ENCODE measurements at regions not wholly inside any gene's neighbourhood (a gene's known extent, or its start where the extent isn't known, plus 50 kb on each side); places are given as distances from the start of the nearest gene placed in this dataset.

DNA sequence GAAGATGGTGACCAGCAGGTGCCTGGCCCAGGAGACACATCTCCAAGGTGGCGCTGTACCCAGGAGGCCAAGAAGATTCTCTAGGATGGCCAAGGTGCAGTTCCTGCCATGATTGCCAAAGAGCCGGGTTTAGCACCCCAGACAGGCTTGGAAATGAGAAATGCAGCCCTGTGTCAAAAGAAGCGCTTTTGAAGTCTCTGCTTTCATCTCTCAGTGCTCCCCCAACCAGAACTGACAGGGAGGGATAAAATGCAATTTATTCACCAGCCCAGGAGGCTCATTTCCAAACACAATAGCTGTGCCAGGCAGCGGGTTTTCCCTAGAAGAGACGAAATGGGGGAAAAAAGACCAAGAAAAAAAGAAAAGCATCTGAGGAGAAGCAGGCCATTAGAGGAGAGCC lies 195.9 kb upstream of the NCAM1 start:
- no peak for DNase-seq

DNA sequence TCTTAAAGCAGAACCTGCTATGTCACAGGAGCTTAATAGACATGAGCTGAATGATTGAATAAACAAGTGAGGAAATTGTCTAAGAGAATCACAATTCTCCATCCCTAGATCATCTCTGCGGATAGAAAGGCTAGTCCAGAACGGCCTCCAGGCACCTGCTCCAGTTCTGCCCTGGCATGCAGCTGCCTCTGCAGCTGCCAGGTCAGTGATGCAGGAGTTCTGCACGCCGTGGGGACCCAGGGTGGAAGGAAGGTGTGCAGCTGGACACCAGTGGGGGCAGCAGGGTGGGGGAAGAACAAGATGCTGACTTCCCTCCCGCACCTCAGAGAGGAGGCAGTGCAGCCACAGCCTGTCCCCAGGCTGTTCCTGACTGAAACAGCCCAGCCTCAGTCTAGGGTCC lies 192.1 kb upstream of the NCAM1 start:
- no peak for DNase-seq

DNA sequence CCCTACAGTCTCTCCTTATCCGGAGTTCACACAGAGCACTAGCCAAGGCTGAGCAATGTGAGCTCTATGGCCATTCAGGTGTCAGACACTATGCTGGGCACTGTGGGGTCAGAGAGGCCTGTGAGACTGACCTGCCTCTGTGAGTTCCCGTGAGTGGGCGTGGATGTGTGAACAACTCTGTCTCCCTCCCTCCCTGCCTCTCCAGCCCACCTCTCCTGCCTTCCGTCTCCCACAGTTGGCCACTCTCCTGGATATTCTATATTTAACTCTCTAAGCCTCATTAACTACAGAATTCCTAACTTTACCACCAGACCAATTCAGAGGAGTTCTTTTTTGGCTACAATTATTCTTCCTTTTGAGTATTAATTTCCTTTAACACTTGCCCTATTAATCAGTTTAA lies 191.6 kb upstream of the NCAM1 start:
- DNase-seq, result no peak

DNA sequence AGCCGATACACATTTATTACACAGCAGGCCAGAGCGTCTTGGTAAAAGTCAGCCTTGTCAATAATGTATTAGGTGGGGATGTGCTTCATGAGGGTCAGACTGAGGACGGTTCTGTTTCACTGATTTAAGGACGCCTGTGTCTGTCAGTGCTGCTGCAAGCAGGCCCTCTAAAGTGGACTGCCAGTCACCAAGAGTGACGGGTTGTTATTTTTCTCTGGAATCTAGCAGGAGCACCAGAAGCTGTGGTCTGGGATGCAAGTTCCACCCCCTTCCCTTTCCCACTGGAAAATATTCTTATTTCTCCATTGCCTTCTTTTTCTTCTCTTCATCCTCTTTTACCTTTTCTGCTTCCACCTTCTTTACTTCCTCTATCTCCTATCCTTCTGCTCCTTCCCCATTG lies 191.2 kb upstream of the NCAM1 start:
- no peak for DNase-seq

DNA sequence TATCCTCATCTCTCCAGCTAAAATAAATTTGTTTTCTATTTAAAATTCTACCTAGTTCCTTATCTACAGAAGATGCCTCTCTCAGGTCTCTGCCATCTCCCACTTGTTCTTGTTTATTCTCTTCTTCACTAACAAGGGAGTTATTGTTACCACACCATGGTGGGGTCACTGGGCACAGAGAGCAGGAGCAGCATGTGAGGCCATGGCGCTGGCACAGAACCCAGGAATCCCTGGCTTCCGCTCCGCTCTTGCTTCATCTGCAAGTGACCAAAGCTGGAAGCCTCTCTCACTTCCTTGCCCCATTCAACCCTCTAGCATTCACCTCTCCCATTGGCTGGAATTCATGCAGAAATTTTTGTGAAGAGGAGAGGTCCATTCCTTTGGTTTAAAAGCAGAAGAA lies 190.7 kb upstream of the NCAM1 start:
- no peak for DNase-seq

DNA sequence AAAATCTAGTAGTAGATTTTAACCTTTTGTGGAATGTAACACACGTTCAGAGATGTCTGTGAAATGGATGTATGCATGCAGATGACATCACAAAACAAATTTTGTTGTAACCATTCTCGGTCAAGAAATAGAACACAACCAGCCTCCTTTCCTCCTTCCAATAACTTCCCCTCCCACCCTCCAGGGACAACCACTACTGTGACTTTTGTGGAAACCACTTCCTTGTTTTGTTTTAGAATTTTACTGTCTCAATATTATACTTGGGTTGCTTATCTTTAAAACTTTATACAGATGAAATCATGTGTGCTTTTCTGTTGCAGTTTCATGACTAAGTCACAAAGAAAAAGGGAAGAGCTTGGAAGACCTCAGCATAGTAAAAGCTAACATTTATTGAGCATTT lies 189.4 kb upstream of the NCAM1 start:
- no peak for DNase-seq

DNA sequence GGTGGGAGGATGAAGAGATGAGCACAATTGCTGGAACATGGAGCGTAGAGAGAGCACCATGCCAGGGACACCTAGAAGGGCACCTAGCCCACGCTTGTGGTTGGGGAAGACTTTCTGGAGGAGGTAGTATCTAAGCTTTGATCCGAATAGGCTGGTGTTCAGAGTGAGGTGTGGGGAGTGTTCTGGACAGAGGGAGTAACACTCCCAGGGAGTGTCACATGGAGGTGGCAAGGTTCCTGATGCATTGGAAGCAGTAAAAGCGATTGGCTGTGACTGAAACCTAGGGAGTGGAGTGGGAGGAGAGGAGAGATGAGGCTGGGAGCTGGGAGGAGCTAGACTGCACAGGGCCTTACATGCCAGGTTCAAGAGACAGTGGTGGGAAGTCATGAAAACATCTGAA lies 188.0 kb upstream of the NCAM1 start:
- DNase-seq, result no peak

DNA sequence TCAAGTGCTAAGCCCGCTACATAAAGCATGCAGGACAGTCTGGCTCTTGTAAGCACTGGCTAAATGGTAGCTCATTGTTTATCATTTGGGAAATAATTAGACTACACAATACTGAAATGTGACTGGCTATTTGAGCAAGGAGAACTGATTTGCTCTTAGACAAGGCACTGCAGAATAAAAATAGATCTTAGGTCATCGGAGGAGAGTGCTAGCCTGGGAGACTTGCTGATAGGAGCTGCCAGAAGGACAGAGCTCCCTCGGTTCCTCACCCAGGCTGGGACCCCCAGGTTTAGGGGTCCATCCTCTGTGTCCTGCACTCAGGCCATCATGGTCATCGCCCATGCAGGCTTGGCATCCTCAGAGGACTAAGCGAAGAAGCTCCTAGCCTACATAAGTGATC lies 184.4 kb upstream of the NCAM1 start:
- no peak for DNase-seq

DNA sequence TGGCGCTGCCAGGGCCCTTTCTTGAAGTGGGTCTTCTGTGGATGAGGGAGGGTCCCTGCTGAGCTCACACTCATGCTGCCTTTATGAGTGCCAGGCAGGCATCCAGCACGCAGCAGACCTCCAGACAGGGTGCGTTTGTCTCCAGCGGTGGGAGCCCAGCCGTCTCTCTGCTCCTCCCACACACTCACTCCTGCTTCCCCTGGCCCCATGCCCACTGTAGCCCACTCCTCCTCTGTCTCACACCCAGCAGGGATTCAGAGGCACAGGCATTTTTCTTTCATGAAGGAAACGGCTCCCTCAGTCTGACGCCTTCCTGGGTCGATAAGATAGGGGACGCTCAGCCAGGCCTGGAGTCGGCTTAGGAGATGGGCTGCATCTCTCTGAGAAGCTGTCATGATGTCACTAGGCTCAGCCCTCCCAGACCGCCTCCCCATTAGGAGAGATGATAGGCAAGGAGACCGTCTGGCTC lies 183.9 kb upstream of the NCAM1 start:
- no peak for DNase-seq

DNA sequence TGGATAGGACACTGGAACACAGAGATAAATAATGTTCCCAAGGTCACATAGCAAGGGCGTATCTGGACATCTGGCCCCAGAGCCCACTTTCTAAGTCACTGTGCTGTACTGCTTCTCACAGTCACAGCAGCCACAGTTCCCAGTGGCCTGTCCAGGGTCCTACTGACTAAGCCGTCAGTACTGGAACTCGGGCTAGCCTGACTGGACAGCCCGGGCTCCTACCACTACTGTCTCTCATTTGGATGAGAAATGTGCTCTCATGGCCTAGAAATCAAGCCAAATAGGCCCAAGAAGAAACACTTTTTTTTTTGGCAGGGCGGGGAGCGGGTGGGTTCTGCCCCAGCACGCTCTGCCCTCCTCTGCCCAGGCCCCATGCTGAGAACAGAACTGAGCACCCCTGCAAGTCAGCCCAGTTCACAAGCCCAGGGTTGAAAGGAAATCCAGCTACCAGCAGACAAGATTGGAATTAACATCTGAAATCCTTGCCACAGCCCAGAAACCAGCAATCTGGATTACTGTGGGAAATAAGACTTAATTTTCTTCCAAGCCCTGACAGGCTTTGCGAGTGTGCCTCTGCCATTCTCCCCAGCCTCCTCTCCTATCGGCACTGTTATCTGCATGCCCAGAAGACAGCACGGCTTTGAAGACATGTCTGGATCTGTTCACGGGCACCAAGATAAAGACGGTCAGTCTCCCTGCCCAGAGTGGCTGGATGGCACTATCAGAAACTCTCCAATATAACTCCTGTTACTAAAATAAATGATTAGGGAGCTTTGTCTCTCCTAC lies 182.9 kb upstream of the NCAM1 start:
- DNase-seq, result no peak

DNA sequence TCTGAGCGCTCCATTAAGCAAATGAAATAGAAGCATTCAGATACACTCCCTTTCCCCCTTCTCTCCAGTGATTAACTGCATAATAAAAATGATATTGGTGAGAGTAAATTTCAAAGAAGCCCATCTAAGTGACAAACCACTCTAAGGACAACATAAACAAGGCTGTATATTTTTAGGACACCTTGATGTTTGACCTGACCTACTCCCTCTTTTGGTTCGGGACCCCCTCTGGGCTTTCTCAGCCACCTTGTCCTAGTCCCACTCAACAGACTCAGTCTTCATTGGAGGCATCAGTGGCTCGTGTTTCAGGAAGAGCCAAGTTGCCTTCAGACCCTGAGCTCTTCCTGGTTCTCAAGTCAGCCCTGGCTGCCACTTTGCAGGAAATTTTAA lies 182.3 kb upstream of the NCAM1 start:
- DNase-seq, result no peak

DNA sequence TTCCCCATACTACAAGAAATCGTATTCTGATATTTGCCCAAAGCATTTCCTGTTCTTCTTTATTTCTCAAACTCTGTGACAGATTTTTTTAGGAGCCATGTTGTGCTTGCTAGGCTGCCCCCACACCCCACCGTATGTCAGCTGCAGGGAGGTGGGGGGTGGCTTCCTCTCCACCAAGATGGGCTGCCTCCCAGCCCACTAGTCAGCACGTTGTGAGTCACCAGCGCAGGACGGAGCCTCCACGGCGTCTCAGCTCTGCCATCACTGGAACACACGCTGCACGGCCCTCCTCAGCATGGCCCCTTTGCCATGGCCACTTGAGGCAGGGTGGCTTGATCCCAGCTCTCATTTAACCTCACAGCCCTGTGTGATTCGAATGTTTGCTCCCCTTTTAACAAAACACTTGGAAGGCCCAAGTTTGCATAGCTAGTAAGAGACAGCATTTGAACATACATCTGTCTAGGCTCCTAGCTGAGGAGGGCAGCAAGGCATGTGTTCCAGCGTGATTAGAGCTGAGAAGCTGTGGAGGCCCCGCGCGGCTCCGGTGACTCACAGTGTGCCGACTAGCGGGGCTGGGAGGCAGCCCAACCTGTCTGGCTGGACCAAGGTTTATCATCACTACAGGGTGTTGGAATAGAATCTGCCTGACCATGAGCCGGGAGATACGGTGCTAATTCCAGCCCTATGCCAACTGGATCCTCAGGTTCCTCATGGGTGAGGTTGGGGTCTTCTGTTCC lies 180.7 kb upstream of the NCAM1 start:
- DNase-seq, result no peak

DNA sequence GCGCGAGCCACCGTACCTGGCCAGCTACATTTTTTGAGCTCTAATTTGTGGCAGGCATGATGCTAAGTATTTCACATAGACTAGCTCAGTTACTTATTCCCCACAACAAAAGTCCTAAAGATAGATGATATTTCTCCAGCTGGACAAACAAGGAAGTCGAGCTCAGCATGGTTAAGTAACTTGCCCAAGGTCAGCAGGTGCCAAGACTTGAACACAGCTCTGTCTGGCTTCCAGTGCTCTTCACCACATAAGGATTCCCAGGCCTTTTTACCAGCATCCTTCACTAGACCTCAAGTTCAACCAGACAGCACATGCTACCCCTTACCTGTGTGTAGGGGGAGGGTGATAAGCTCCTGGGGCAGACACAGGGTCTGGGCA lies 177.3 kb upstream of the NCAM1 start:
- DNase-seq, result no peak

DNA sequence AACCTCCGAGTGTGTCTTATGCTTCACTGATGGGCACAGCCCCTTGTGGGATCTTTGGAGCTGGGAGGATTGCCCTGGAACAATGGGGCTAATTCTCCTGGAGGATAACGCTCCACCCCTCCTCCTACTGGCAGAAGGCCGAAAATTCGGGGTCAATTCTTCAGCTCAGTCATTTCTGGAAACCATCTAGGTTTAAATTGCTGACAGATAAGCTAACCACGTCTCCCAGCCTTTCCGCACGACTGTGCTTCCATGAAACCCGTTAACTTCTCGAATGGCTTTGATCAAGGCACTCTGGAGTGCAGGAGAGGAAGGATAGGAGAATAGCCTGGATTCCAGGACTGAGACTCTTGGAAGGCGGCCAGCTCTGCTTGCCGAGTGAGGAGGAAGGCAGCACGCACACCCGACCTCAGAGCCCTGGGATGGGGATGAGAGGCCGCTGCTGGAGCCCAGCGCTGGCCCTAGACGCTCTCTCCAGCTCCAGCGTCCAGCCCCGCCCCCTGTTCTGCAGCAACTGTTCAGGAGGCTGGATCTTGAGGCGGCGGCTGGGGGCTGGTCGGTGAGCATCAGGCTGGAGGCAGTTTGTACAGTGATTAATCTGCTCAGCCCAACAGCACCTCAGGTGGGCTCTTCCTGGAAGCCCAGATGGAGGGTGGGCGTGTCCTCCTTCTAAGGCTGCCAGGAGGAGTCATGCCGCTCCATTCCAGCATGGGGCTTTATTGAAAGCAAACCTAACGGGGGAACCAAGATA lies 176.7 kb upstream of the NCAM1 start:
- no peak for DNase-seq

DNA sequence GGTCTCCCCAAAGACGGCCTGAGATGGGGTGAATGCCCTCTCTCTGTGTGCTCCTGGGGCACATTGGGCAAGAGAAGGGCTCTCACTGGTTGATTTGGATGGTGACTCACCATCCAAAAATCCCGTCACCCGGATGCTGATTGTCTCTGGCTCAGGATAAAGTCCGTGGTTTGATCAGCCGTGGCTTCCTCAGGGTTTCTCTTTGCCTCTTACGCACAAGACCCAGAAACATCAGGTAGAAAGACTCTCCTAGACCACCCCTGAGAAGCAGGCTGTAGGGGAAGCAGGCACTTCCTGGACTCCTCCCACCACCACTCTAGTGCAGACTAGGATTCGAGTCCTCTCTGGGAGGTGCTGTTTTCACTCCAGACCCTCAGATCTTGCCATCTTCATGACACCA lies 176.1 kb upstream of the NCAM1 start:
- DNase-seq, result no peak

DNA sequence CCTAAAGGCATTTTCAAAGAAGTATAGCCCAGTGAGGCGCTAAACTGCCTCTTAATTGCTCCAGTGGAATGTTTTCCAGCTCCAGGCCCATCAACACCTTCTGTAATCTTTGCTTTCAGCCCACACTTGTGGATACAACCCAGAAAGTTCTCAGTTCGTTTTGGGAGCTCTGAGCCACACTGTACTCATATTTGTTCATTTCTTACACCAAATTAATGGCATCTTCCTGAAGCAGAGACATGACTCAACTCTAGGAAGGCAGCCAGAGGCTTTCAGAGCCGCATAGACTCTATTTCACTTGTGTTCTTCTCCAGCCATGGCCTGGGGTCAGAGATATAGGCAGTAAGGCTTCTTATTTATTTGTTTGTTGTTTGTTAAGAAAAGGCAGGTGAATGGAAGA lies 175.5 kb upstream of the NCAM1 start:
- no peak for DNase-seq

DNA sequence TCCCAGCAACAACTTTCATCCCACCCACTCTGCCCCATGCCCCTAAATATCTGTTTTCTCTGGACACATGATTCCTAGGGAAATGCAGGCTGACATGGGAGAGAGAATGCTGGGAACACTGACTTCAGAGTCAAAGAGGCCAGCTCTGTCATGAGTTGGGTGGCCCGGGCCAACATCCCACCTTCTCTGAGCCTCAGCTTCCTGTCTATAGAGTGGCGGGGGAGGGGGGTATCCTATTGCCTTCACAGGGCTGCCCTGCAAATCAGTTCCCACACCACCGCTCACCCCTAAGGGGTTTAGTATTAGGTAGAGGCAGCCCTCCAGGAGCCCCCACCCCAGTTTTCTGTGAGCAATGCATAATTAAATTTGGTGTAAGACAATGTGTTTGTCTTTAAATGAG lies 175.0 kb upstream of the NCAM1 start:
- DNase-seq, result no peak

DNA sequence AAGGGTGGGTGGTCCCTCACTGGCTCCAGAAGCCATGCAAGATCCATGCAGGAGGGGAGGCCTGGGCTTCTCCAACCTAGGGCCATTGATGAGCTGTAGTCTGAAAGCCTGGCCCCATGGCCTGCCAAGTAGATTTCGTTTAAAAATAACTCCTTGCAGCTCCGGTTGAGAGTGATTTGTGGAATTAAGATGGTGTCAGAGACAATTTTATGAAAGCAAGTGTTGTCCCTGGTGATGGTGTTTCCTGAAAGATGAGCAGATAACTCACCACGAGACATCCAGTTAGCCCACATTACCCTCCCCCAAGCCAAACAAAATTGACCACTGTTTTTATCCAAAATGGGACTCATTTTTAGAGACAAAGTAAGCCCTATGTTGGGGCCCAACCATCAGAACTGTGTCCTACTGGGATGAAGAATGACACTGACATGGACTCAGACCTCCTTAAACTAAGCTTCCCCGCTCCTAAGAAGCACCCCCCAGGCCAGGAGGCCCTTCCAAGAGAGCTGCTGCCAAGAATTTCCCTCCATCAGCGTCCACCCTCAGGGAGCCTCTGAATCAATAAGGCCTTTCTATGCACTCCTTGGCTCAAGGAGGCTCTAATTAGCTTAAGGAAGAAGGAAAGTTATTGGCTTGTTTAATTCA lies 174.2 kb upstream of the NCAM1 start:
- DNase-seq, result no peak

DNA sequence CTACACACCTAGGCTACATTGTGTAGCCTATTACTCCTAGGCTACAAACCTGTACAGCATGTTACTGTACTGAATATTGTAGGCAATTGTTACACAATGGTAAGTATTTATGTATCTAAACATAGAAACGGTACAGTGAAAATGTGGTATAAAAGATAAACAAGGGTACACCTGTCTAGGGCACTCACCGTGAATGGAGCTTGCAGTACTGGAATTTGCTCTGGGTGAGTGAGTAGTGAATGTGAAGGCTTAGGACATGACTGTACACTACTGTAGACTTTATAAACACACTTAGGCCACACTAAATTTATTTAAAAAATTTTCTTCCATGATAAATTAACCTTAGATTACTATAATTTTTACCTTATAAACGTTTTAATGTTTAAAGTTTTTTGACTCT lies 171.7 kb upstream of the NCAM1 start:
- no peak for DNase-seq

DNA sequence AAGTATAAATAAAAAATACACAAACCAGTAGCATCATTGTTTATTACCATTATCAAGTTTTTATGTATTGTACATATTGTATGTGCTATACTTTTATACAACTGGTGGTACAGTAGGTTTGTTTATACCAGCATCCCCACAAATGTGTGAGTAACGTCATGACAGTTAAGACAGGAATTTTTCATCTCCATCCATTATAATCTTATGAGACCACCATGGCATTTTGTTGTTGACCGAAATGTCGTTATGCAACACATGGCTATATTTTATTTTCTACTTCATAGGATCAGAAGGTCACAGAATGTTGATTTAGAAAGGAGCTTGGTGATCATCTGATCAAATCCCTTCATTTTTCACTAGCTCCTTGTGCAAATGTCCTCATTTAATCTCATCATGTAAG lies 170.9 kb upstream of the NCAM1 start:
- no peak for DNase-seq

DNA sequence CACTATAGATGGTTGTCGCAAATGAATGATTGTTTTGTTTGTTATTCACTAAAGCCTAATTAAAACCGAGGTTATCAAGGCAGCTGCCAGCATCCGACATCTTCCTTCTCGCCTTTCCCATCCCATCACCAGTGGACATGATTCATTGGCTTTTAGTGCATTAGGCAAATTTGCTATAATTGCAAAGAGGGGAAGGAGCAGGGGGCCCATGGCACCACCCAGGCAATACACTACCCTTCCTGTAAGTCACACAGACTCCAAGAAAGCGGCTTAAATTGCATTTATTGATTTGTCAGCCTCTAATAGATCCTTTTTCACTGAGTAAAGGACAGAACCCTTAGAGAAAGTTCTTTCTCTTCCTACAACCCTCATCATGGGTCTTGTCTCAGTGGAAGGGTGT lies 169.2 kb upstream of the NCAM1 start:
- no peak for DNase-seq

DNA sequence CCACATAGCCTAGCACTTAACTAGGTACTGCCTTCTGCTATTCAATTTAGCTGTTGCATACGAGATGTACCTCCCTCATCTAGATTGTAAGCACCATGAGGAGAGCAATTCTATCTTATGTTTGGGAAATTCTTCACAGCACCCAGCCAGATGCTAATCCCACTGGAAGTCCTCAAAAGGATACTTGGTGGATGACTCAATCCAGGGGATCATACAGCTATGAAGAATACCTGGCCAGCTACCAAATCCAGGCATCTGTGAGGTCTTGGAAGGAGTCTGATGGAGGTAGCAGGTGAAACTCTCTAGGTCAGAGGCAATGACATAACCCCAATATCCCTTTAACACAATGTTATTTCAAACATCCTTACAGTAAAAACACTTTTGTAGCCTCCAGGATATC lies 167.8 kb upstream of the NCAM1 start:
- DNase-seq, result no peak

DNA sequence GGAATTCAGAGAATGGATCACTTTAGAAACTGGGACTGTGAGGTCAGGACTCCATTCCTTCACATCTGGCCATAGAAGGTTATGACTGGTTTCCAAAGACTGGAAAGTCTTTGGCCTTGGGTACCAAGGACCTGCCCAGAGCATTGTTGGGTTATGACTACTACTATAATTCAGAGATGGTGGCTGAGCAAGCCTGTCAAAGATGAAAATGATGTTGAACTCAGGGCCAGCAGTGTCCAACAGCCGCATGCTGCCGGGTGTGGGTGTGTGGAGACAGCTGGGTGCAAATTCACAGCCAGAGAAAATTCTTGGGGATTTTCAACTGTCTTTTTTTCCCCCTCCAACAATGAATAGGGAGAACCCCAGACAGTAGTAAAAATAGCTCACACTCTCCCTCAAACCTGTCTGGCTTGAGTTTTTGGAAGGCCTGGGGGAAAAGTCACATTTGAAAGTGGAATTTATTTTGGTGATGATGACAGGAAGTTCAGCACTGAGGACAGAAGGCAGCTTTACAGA lies 166.8 kb upstream of the NCAM1 start:
- DNase-seq, result no peak

Data from activated effector memory CD4-positive, alpha-beta T cell treated with Interleukin-2 at 50 U/mL for 16 hours (primary cell).